ENCODE measurements at regions not wholly inside any gene's neighbourhood (a gene's known extent, or its start where the extent isn't known, plus 50 kb on each side); places are given as distances from the start of the nearest gene placed in this dataset.

DNA sequence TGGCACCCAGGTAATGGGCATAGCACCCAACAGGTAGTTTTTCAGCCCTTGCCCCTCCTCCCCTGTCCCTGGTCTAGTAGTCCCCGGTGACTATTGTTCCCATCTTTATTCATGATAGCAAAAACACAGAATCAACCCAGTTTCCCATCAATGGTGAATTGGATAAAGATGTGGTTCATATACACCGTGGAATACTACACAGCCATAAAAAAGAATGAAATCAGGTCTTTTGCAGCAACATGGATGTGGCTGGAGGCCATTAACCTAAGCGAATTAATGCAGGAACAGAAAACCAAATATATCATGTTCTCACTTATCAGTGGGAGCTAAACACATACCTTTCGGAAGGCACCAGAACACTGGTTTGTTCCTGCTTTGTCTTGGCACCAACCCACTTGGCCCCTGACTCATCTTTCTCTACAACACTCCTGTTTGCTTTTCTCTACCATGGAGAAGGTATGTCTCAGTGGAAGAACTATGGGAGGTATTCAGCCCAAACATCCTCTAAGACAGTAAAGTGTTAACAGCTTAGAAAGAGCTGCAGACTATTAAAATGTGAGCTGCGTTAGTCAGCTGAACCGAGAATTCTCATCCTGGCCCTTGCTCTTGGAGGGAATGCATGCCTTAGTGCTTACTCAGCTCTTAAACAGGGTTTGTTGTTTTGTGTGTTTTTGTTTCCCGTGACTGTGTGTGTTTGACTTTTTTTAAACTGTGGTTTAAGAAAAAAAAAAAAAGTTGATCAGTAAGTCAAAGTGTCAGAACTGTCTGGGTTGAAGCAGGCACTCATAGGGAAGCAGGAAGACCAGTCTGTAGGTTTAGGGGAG is 203.0 kb downstream of the TOMM20 start:
- Mint-ChIP-seq H3K4me1 (ENCODE audit: low read depth) (peaks cover 61% of the 10 kb centered on the region), H3K4me3 (peak overlapping the region; percentile 58), H3K9me3 (no peaks in the 10 kb centered on the region), H3K27ac (peak overlapping the region; percentile 76), H3K27me3 (ENCODE audit: insufficient read depth) (no peaks in the 10 kb centered on the region), H3K36me3 (ENCODE audit: low read depth) (peaks cover 9% of the 10 kb centered on the region; the same call in 1 of the 2 replicates)
- TF ChIP-seq, protein P1, sequence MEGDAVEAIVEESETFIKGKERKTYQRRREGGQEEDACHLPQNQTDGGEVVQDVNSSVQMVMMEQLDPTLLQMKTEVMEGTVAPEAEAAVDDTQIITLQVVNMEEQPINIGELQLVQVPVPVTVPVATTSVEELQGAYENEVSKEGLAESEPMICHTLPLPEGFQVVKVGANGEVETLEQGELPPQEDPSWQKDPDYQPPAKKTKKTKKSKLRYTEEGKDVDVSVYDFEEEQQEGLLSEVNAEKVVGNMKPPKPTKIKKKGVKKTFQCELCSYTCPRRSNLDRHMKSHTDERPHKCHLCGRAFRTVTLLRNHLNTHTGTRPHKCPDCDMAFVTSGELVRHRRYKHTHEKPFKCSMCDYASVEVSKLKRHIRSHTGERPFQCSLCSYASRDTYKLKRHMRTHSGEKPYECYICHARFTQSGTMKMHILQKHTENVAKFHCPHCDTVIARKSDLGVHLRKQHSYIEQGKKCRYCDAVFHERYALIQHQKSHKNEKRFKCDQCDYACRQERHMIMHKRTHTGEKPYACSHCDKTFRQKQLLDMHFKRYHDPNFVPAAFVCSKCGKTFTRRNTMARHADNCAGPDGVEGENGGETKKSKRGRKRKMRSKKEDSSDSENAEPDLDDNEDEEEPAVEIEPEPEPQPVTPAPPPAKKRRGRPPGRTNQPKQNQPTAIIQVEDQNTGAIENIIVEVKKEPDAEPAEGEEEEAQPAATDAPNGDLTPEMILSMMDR (IDR thresholded peaks at IDR 0.05), result no peak
- DNase-seq, result peak; percentile 99

DNA sequence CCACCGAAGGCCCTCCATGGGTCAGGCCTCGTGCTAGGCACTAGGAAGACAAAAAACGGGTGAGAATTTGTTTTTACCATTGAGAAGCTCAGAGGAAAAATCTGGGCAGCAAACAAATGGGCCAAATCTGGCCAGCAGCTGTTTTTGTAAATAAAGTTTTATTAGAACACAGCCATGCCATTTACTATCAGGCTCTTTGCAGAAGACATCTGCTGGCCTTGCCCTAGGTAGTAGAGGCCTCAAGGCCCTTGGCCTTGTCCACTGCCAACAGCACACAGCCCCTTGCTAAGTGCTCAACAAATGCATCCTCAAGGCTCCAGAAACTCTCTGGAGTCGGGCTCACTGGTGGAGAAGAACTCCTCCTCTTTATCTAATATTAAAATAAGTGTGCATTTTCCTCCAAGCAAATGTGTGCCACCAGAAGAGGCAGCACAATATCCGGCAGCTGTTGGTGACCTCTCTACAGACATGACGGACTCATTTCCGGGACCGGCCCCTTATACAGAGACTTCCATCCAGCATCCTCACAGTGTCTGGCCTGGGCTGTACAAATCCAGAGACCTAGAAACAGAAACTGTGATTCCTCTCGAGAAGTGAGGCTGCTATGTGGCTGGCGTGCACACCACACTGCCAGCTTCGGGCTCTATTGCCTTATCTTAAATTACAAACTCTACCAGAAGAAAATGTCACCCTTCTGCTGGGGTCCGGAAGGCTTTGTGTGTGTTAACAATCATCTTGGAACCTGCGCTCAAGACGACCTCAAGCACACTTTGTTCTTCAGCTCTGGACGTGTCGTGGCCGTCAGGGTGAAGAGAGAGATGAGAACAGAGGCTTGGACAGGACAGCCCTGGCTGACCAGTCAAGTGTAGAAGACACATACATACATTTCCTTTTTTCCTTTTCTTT is 203.9 kb downstream of the TOMM20 start:
- Mint-ChIP-seq H3K4me3 (no peak overlapping the region), H3K36me3 (ENCODE audit: low read depth) (peaks cover 9% of the 10 kb centered on the region; the same call in 1 of the 2 replicates), H3K27ac (peak overlapping the region; percentile 76), H3K9me3 (no peaks in the 10 kb centered on the region), H3K27me3 (ENCODE audit: insufficient read depth) (no peaks in the 10 kb centered on the region), H3K4me1 (ENCODE audit: low read depth) (peaks cover 65% of the 10 kb centered on the region)
- TF ChIP-seq, protein P1 (IDR thresholded peaks at IDR 0.05), result no peak
- DNase-seq, result no peak

DNA sequence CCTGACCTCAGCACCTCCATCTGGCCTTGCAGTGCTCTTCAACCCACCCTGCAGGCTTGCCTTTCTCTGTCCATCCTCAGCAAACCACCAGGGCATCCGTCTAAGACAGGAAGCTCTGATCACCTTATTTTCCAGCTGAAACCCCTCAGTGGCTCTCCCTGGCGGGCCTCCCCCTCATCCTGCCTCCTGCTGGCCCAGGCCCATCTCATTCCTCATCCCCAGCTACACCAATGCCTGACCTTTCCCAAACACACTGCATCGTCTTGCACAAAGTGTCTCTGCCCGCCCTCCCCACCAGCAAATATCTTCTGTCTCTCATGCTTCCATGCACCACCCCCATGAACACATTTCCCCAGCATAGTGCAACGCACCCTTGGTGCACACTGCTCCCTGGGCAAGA is 205.0 kb downstream of the TOMM20 start:
- H3K36me3 Mint-ChIP-seq (ENCODE audit: low read depth), result peaks cover 9% of the 10 kb centered on the region; the same call in 1 of the 2 replicates
- H3K9me3 Mint-ChIP-seq, result no peaks in the 10 kb centered on the region
- no peak for DNase-seq
- H3K27ac Mint-ChIP-seq, result no peak overlapping the region
- peaks cover 75% of the 10 kb centered on the region for H3K4me1 Mint-ChIP-seq (ENCODE audit: low read depth)
- H3K4me3 Mint-ChIP-seq, result no peak overlapping the region
- TF ChIP-seq, protein P1 (IDR thresholded peaks at IDR 0.05), result no peak
- H3K27me3 Mint-ChIP-seq (ENCODE audit: insufficient read depth), result no peaks in the 10 kb centered on the region

DNA sequence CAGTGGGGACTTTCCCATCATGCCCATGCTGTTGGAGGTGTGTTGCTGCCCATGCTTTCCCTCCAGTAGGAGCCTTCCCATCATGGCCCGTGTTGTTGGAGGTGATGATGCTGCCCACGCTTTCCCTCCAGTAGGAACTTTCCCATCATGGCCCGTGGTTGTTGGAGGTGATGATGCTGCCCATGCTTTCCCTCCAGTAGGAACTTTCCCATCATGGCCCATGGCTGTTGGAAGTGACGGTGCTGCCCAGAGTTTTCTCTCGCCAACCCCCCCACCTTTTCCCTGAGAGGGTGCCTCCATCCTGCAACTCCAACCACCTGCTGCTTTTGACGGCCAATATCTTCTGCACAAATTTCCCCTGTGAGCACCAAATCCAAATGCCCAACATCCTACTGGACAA is 205.7 kb downstream of the TOMM20 start:
- Mint-ChIP-seq H3K9me3 (no peaks in the 10 kb centered on the region), H3K36me3 (ENCODE audit: low read depth) (peaks cover 9% of the 10 kb centered on the region; the same call in 1 of the 2 replicates), H3K27ac (no peak overlapping the region), H3K27me3 (ENCODE audit: insufficient read depth) (no peaks in the 10 kb centered on the region), H3K4me3 (no peak overlapping the region), H3K4me1 (ENCODE audit: low read depth) (peaks cover 73% of the 10 kb centered on the region)
- no peak for DNase-seq
- TF ChIP-seq, protein P1 (IDR thresholded peaks at IDR 0.05), result no peak

DNA sequence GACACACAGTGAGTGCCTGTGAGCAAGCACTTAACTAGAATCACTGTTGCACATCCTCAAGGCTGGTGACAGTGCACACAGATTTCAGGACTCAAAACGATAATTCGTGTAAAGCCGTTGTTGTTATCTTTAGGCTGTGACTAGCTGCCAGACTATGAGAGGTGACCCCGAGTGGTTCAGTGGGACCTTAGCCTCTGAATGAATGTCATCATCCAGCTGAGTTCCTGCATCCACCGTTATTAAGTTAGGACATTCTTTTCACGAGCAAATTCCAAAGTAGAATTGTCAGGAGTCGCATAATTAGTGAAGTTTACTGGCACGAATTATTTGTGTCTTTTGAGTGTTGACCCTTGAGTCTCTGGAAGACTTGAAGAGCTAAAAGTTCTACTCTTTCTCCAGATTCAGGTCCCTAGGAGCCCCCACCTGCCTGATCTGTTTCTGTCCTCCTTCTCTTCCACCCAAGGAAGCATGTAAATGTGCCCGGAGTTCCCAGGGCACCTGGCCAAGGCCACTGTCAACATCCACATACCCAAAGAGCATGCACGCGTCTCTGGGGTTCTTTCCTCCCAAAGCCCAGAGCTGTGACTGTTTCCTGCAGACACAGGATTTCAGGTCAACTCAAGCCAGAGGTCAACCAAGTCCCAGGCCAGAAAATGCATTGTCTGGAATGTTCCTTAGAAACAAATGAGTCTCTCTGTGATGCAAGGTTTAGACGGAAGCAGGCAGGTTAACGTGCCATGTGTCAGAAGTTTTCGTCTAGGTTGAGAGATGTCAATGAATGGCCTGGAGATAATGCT is 207.2 kb downstream of the TOMM20 start:
- TF ChIP-seq, protein P1 (IDR thresholded peaks at IDR 0.05), result no peak
- Mint-ChIP-seq H3K27ac (peak overlapping the region; percentile 67), H3K36me3 (ENCODE audit: low read depth) (peaks cover 9% of the 10 kb centered on the region; the same call in 1 of the 2 replicates), H3K27me3 (ENCODE audit: insufficient read depth) (no peaks in the 10 kb centered on the region), H3K9me3 (no peaks in the 10 kb centered on the region), H3K4me1 (ENCODE audit: low read depth) (peaks cover 60% of the 10 kb centered on the region), H3K4me3 (no peak overlapping the region)
- peak; percentile 84 for DNase-seq
